HG03196 (cell line): ENCODE measurements at regions not wholly inside any gene's neighbourhood (a gene's known extent, or its start where the extent isn't known, plus 50 kb on each side); places are given as distances from the start of the nearest gene placed in this dataset.
"Not testable (repeated sequence)": the region's sequence is repeated elsewhere in the genome, so short reads cannot be mapped to it uniquely, and the experiment has no call there.

ENCODE experiments used
- ATAC-seq: cut with Tn5 transposase; IDR thresholded peaks from one replicate; pipeline ENCODE4 v1.9.1; 2021; ENCODE audit not compliant: unreplicated experiment

DNA sequence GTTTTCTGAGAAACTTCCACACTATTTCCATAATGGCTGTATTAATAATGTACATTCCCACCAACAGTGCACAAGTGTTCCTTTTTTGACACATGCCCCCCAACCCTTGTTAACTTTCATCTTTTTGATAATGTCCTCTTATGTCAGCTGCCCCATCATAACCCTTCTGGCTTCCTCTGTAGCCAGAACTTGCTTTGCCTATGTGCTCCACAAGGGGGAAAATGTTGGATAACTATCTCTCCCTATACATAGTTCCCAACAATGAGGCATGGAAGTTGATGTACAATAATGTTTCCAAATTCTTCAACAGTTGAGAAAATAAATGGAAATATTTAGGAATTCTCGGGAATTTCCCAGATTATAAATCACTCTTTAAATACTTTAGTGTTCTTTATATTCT is 142.9 kb downstream of the ASB9 start:
- no peak for ATAC-seq

DNA sequence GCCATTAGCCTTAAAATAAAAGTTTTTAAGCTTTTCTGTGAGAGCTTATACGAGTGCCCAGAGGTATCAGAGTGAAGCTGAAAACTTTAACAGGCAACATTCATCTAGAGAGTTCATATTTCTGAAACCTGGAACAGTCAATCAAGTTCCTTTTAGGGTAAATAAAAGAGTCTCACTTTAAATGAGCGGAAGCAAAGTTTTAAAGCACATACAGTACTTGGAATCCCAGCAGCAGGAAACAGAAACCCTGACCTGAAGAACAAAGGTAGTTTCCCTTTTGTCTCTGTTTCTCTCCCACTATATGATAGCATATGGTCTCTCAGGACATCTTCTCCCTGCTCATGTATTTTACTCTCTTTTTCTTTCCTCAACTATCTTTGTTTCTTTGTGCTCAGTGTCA is 153.0 kb downstream of the ASB9 start:
- no peak for ATAC-seq

DNA sequence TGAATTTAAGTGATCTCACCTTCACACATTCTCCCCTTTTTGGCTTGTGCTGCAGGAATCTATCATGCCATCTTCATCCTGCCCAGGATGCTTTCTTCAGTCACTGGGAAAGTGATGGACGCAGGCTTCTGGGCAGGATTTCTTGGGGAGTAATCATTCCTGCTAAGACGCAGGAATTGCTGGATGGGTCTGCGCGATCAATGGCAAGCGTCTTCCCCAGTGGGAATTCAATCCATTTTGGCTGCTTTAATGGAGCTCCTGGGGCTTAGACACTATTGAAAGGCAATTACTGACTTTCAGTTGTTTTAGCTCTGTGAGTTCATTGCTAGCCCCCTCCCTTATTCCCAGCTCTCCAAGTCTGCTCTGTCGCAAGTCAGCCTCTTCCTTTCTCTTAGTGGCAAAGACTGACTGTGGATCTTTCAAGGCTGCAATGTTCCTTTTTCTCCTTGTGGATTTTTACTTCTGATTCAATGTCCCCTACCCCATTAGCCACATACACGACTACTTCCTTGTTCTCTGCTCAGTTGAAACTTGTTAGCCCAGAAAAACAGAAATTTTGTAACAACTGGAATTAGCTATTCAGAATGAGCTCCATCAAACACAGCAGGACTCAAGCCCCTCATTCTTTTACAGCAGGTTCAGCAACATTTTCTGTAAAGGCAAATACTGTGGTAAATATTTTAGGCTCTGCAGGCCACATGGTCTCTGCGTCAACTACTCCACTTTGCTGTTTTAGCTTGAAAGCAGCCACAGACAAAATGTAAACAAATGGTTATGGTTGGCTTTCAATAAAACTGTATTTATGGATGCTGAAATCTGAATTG is 154.9 kb downstream of the ASB9 start:
- no peak for ATAC-seq

DNA sequence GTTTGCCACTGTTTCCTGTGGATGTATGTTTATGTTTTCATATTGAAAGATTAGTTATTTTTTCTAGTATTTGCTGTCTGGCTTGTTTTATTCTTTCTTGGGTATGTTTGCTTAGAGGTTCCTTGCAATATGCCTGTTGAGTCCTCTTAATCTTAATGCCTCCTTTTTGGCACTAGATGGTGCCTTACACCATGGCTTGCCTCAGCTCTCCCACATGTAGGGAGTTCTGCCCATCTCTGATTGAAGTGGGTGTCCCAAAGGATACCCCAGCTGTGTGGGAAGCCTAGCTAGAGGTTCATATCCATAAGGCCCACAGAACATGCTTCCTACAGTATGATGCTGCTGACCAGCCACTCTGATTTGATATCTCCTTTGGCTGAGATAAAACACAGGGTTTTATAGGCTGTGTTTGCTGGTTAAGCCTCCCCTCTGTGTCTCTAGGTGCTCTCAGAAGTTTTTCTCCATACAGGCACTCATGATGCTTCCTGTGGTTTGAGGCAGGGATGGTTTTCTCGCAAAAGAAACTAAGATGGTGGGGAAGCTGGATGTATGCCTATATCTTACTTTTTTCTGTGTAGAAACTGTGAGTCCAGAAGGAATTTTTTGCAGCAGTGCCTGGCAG is 162.4 kb downstream of the ASB9 start:
- no peak for ATAC-seq

- ATAC-seq: no peak
Measured at GRCh38 chrX:15098505-15098904, 171.4 kb downstream of the ASB9 start.

- ATAC-seq: no peak
Measured at GRCh38 chrX:15087747-15088146, 182.1 kb downstream of the ASB9 start.

GRCh38 chrX:15073313-15073712 is 196.6 kb downstream of the ASB9 start:
- ATAC-seq: no peak

GRCh38 chrX:15072880-15073279 is 197.0 kb downstream of the ASB9 start:
- ATAC-seq: no peak

GRCh38 chrX:15072259-15072658 is 197.6 kb downstream of the ASB9 start:
- ATAC-seq: no peak

GRCh38 chrX:15059474-15059873 is 186.3 kb downstream of the MOSPD2 start:
- no peak for ATAC-seq

GRCh38 chrX:15056044-15056443 is 182.8 kb downstream of the MOSPD2 start:
- ATAC-seq: no peak

GRCh38 chrX:15055146-15055930 is 182.1 kb downstream of the MOSPD2 start:
- ATAC-seq: no peak

DNA sequence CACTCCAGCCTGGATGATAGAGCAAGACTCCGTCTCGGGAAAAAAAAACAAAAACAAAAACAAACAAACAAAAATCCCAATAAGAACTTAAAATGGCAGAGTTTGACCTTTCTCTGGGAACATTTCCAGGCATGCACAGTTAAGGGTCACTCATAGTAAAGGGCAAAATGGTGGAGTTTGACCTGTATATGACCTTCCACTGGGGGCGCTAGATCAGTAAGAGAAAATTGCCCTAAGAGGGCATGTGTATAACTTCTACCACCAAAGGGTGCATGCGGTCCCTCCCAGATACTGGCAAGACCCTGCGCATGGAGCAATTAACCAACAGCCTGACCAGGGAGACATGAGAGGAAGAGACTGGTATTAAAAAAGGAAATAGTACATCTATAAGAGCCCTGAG is 177.2 kb downstream of the MOSPD2 start:
- ATAC-seq: no peak

DNA sequence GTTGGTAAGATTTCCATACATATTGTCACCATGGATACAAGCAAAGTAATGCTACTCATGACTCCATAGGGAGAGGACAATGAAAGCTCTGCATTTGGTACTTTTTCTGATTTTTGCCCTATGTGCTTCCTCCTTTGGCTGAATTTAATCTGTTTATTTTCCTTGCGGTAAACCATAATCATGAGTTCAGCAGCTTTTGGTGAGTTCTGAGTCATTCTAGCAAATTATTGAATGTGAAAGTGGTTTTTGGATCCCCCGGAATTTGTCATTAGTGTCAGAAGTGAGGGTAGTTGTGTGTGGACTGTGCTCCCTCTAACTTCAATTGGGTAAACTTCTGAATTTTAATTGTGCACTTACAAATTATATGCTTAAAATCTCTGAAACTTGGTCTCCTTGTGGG is 170.3 kb downstream of the MOSPD2 start:
- no peak for ATAC-seq

DNA sequence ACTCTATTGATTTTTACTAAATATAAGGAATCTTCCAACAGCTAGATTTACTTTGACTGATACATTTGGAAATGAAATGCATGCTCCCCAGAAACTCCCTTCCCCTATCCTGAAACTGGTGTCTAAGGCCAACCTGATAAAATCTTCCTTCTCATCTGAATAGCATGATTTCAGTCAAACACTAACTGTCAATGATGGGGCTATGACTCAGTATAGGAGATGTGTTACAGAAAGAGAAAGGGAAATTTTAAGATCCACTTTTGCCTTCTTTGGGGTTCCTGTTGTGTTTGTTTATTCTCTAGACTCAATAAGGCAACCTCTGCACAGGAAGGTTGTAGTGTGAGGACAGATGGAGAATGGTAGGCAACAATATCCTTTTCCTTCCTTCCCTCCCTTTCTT is 160.7 kb downstream of the MOSPD2 start:
- ATAC-seq: no peak

DNA sequence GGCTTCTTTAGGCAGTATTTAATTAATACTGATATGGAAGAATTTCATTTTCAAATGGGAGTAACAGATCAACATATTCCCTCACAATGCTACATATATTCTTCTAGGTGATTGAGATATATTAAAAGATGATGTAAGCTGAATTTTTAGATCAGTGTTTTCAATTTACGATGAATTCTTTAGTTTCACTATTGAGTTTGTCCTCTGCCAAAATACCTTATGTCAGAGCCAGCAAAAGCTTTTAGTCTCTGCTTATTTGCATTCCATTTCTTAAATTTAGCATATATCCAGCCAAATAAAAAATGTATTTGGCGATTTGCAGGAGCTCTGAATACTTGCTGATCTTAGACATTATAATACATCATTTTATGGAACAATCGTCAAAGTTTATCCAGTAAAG is 144.3 kb downstream of the MOSPD2 start:
- ATAC-seq: no peak

DNA sequence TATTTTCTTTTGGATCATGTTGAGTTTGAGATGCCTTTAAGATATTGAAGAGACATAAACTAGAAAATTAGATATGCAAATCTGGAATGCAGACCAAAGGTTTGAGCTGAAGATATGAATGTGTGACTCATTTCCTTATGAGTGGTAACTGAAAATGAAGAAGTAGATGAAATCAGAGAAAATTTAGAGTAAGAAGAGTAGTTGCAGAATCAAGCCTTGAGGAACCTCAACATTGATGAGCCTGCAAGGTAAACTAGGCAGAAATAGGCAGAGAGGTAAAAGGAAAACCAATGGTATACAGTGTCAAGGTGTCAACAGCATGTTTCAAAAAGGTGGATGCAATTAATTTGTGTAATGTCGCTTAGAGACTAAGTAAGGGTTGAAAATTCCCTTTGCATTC is 142.8 kb downstream of the MOSPD2 start:
- ATAC-seq: no peak

DNA sequence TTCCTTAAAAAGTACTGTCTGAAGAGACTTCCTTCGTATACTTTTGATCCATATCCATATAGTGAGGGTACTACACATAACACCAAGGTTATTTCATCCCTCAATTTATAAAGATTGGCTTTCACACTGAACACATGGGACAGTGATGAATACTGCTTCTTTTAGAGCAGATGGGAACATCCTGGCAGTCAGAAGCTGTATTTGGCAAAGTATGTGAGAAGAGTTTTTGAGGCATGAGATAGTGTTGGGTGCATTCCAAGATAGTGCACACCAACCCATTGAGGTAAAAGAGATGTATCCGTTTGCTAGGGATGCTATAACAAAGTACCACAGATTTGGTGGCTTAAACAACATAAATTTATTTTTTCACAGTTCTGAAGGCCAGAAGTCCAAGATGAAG is 141.1 kb downstream of the MOSPD2 start:
- ATAC-seq: no peak

- ATAC-seq: no peak
Measured at GRCh38 chrX:15013461-15013860, 140.2 kb downstream of the MOSPD2 start.

- ATAC-seq: no peak
Measured at GRCh38 chrX:14997271-14997670, 124.0 kb downstream of the MOSPD2 start.

- not testable (repeated sequence) for ATAC-seq
Measured at GRCh38 chrX:14984425-14984824, 111.2 kb downstream of the MOSPD2 start.
